ES-I3 (cell line): ENCODE measurements at regions not wholly inside any gene's neighbourhood (a gene's known extent, or its start where the extent isn't known, plus 50 kb on each side); places are given as distances from the start of the nearest gene placed in this dataset.
"Not testable (repeated sequence)": the region's sequence is repeated elsewhere in the genome, so short reads cannot be mapped to it uniquely, and the experiment has no call there.

Experiments
- H3K36me3 ChIP-seq: 2 replicates; pipeline ENCODE4 v1.6.1; 2013; ENCODE audit warnings: mild to moderate bottlenecking, low read length, control low read depth, moderate library complexity; ENCODE audit not compliant: insufficient read depth
- H3K4me1 ChIP-seq: 2 replicates; pipeline ENCODE4 v1.6.1; 2013; ENCODE audit warnings: mild to moderate bottlenecking, control low read depth, low read length; ENCODE audit not compliant: insufficient read depth
- H3K9ac ChIP-seq: 2 replicates; pipeline ENCODE4 v1.6.1; 2013; ENCODE audit warnings: low read depth, mild to moderate bottlenecking, low read length, moderate library complexity
- H3K9me3 ChIP-seq: 2 replicates; pipeline ENCODE4 v1.6.1; 2013; ENCODE audit warnings: mild to moderate bottlenecking, low read length, moderate library complexity; ENCODE audit not compliant: control insufficient read depth, insufficient read depth

- H3K9me3 ChIP-seq: no peaks in the 10 kb centered on the region
- no peaks in the 10 kb centered on the region for H3K36me3 ChIP-seq
- H3K9ac ChIP-seq: no peak overlapping the region
- H3K4me1 ChIP-seq: no peaks in the 10 kb centered on the region
Observed at GRCh38 chr5:145050181-145050580, 785.0 kb downstream of the PRELID2 start.

DNA sequence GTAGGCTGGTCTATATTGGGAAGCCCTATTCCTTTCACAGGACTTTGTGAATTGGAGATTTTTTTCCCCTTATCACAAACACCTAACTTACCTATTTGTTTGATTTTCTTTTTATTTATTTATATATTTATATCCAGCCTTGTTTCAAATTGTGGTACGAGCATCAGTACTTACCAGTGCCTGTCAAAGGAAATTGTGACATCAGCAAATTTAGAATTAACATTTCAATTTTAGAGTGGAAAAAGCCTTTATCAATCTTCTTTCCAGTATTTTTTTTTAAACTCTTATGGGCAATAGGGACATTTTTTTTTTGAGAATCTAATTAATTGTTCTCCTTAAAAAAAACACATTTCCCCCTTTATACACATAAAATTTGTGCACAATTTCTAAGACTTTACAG, 790.2 kb downstream of the PRELID2 start:
- H3K36me3 ChIP-seq: no peaks in the 10 kb centered on the region

GRCh38 chr5:145028626-145029025, 806.5 kb downstream of the PRELID2 start:
- H3K4me1 ChIP-seq: no peaks in the 10 kb centered on the region; the same call in 1 of the 2 replicates
- H3K9ac ChIP-seq: no peak overlapping the region
- no peaks in the 10 kb centered on the region for H3K9me3 ChIP-seq
- no peaks in the 10 kb centered on the region for H3K36me3 ChIP-seq

More for the DNA sequence above, 790.2 kb downstream of the PRELID2 start:
- Histone ChIP-seq H3K9ac (no peak overlapping the region), H3K9me3 (no peaks in the 10 kb centered on the region), H3K4me1 (no peaks in the 10 kb centered on the region)

- H3K9ac ChIP-seq: no peak overlapping the region
- H3K4me1 ChIP-seq: no peaks in the 10 kb centered on the region; the same call in 1 of the 2 replicates
- H3K9me3 ChIP-seq: no peaks in the 10 kb centered on the region
- no peaks in the 10 kb centered on the region for H3K36me3 ChIP-seq
Observed at GRCh38 chr5:145027286-145027685, 807.9 kb downstream of the PRELID2 start.

- H3K9ac ChIP-seq: no peak overlapping the region
- H3K36me3 ChIP-seq: no peaks in the 10 kb centered on the region
Observed at GRCh38 chr5:145025775-145026174, 809.4 kb downstream of the PRELID2 start.

GRCh38 chr5:145015146-145015545, 820.0 kb downstream of the PRELID2 start:
- H3K9ac ChIP-seq: no peak overlapping the region
- no peaks in the 10 kb centered on the region for H3K9me3 ChIP-seq
- H3K4me1 ChIP-seq: no peaks in the 10 kb centered on the region
- H3K36me3 ChIP-seq: no peaks in the 10 kb centered on the region

More at GRCh38 chr5:145025775-145026174, 809.4 kb downstream of the PRELID2 start:
- H3K4me1 ChIP-seq: no peaks in the 10 kb centered on the region; the same call in 1 of the 2 replicates
- H3K9me3 ChIP-seq: no peaks in the 10 kb centered on the region

GRCh38 chr5:145014109-145014508, 821.0 kb downstream of the PRELID2 start:
- H3K9me3 ChIP-seq: no peaks in the 10 kb centered on the region
- H3K4me1 ChIP-seq: 0 out of 2 replicates have a peak, but pooled peaks cover 1% of the 10 kb centered on the region
- no peaks in the 10 kb centered on the region for H3K36me3 ChIP-seq

GRCh38 chr5:145010834-145011233, 824.3 kb downstream of the PRELID2 start:
- Histone ChIP-seq H3K36me3 (no peaks in the 10 kb centered on the region), H3K9me3 (no peaks in the 10 kb centered on the region), H3K4me1 (0 out of 2 replicates have a peak, but pooled peaks cover 3% of the 10 kb centered on the region), H3K9ac (no peak overlapping the region)

More at GRCh38 chr5:145014109-145014508, 821.0 kb downstream of the PRELID2 start:
- no peak overlapping the region for H3K9ac ChIP-seq

- no peaks in the 10 kb centered on the region for H3K9me3 ChIP-seq
- H3K9ac ChIP-seq: no peak overlapping the region
- no peaks in the 10 kb centered on the region for H3K36me3 ChIP-seq
- 0 out of 2 replicates have a peak, but pooled peaks cover 3% of the 10 kb centered on the region for H3K4me1 ChIP-seq
Observed at GRCh38 chr5:145008876-145009530, 826.1 kb downstream of the PRELID2 start.

DNA sequence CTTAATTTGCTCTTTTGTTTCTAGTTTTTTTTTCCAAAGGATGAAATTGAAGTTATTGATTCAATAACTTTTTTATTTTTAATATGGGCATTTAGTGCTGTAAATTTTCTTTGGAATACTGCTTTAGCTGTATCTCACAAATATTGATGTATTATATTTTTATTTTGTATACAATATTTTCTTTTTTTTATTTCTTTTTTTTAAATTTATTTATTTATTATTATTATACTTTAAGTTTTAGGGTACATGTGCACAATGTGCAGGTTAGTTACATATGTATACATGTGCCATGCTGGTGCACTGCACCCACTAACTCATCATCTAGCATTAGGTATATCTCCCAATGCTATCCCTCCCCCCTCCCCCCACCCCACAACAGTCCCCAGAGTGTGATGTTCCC, 823.7 kb downstream of the KCTD16 start:
- not testable (repeated sequence) for H3K9me3 ChIP-seq, H3K9ac ChIP-seq, H3K36me3 ChIP-seq, H3K4me1 ChIP-seq

DNA sequence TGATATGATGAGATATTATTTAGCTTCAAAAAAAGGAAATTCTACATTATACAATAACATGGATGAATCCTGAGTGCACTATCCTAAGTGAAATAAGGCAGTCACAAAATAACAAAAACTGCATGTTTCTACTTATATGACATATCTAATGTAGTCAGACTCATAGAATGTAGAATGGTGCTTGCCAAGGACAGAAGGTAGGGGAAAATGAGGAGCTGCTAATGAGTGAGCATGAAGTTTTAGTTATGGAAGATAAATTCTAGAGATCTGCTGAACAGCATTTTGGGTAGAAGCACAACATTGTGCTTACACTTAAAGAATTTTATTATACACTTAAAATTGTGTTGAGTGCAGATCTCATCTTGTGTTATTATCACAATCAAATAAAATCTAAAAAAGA, 812.4 kb downstream of the KCTD16 start:
- H3K9ac ChIP-seq: no peak overlapping the region
- no peaks in the 10 kb centered on the region for H3K4me1 ChIP-seq
- no peaks in the 10 kb centered on the region for H3K36me3 ChIP-seq

GRCh38 chr5:144979516-144980264, 809.0 kb downstream of the KCTD16 start:
- peaks cover 4% of the 10 kb centered on the region; the same call in 1 of the 2 replicates for H3K9me3 ChIP-seq
- H3K4me1 ChIP-seq: no peaks in the 10 kb centered on the region
- no peaks in the 10 kb centered on the region for H3K36me3 ChIP-seq
- no peak overlapping the region for H3K9ac ChIP-seq

More for the DNA sequence above, 812.4 kb downstream of the KCTD16 start:
- no peaks in the 10 kb centered on the region for H3K9me3 ChIP-seq

DNA sequence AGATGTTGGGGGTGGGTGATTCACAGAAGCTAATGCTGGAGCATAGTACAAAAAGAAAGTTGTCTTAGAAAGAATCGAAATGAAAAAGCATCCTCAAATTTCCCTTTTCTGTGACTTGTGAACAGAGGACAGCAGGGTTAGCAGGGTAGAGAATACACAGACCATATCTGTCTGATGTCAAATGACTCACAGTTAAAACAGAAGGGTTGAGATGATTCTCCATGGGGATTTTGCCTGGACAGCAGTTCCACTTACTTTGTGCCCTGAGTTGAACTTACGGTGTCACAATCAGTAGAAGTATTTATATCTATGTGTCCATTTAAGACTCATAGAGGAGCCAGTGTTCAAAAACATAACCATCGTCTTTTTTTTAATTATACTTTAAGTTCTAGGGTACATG, 801.6 kb downstream of the KCTD16 start:
- peaks cover 7% of the 10 kb centered on the region; the same call in 1 of the 2 replicates for H3K9me3 ChIP-seq
- no peak overlapping the region for H3K9ac ChIP-seq
- no peaks in the 10 kb centered on the region for H3K36me3 ChIP-seq
- H3K4me1 ChIP-seq: no peaks in the 10 kb centered on the region

DNA sequence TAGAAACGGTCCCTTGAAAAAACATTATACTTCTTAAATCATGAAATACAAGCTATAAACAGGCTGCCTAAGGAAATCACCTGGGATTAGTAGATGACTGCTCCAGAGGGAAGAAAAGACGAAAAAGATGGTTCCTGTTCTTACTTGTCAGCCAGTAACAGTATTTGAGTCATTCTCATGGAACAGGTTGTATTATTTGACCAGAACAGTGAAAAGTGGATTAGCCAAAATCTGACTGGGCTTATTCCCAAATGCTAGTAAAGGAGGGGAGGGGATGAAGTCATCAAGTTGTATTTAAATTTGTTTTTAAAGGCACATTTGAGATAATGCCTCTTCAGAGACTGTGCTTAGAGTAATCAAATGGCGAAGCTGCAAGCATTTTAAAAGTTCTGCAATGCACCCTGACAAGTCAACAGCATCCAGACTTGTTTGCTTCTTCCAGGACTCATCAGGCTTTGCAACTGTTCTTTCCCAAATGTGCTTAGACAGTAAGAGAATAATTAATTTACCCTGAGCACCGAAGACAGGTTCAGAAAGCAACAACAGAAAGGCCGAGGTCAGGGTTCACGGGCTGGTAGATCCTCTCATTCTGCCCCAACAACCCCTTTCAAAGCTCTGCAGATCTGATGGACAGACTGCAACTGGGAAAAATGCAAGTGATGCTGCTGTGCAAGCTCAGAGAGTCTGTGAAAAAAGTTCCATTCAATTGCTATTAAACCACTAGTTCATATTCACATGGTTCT, 800.6 kb downstream of the KCTD16 start:
- H3K9me3 ChIP-seq: peaks cover 7% of the 10 kb centered on the region; the same call in 1 of the 2 replicates
- H3K4me1 ChIP-seq: no peaks in the 10 kb centered on the region
- H3K36me3 ChIP-seq: no peaks in the 10 kb centered on the region
- no peak overlapping the region for H3K9ac ChIP-seq
